ENCODE measurements at regions not wholly inside any gene's neighbourhood (a gene's known extent, or its start where the extent isn't known, plus 50 kb on each side); places are given as distances from the start of the nearest gene placed in this dataset.
"Not testable (repeated sequence)": the region's sequence is repeated elsewhere in the genome, so short reads cannot be mapped to it uniquely, and the experiment has no call there.

- TF ChIP-seq CTCF, POLR2A (IDR thresholded peaks at IDR 0.05): not testable (repeated sequence)
These were observed 305.3 kb upstream of the CYRIA start for GRCh38 chr2:16970948-16971347.

Measured in prostate gland (tissue), 2 donors.